ENCODE measurements at regions not wholly inside any gene's neighbourhood (a gene's known extent, or its start where the extent isn't known, plus 50 kb on each side); places are given as distances from the start of the nearest gene placed in this dataset.

GRCh38 chr7:73976761-73977618 is 51.0 kb upstream of the ELN start:
- no peaks in the 10 kb centered on the region for H3K36me3 ChIP-seq
- TF ChIP-seq Cebpa-rat (IDR thresholded peaks at IDR 0.05), result no peak
- H3K27ac ChIP-seq, result no peak overlapping the region

GRCh38 chr7:73977619-73978618 is 50.1 kb upstream of the ELN start:
- no peaks in the 10 kb centered on the region for H3K36me3 ChIP-seq
- peaks cover 31 to 54% (median 40%) of the 10 kb centered on the region in 10 experiments for H3K4me1 ChIP-seq
- H4K20me1 ChIP-seq, result no peaks in the 10 kb centered on the region
- H3K9me3 ChIP-seq (replicated peaks in 1 of 11), result no peaks in the 10 kb centered on the region
- no peak overlapping the region for H3K4me3 ChIP-seq
- peak overlapping the region in 2 of 11 experiments; percentile 50 to 57; a peak in 1 of 22 replicates for H3K9ac ChIP-seq
- H3K27ac ChIP-seq, result peak overlapping the region in 3 of 11 experiments; percentile 70 to 76 (median 76); a peak in 3 of 22 replicates
- H3K27me3 ChIP-seq, result peaks cover 0 to 12% (median 0%) of the 10 kb centered on the region in 11 experiments; a peak in 3 of 22 replicates
- TF ChIP-seq Cebpa-rat (IDR thresholded peaks at IDR 0.05), result no peak
- H3K4me2 ChIP-seq, result peak overlapping the region; percentile 77 to 95 (median 90)

More at GRCh38 chr7:73976761-73977618, 51.0 kb upstream of the ELN start:
- Histone ChIP-seq H3K9me3 (replicated peaks in 1 of 11) (no peaks in the 10 kb centered on the region), H4K20me1 (no peaks in the 10 kb centered on the region), H3K4me2 (peak overlapping the region; percentile 25 to 95 (median 89)), H3K4me1 (peaks cover 32 to 47% (median 42%) of the 10 kb centered on the region in 10 experiments), H3K4me3 (no peak overlapping the region), H3K27me3 (peaks cover 0 to 12% (median 0%) of the 10 kb centered on the region in 11 experiments; a peak in 3 of 22 replicates), H3K9ac (no peak overlapping the region; a peak in 2 of 22 replicates)
